ENCODE measurements at regions not wholly inside any gene's neighbourhood (a gene's known extent, or its start where the extent isn't known, plus 50 kb on each side); places are given as distances from the start of the nearest gene placed in this dataset.

DNA sequence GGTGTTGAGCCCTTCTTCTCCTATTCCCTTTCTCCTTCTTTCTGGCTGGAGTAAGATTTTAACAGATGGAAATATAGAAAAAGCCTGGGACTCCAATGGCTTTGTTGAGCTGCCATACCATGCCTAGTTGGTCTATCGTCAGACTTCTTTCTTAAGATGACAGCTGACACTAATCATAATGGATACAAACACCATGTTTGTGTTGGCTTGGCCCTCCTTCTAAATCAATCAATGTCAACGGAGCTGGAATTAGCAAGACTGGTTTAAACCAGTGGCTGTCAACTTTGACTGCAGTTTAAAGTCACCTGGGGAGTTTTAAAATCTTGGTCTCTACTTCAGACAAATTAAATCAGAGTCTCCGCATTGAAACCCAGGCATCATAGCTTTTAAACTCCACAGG is 264.5 kb upstream of the PRR16 start:
- TF ChIP-seq POLR2A (IDR thresholded peaks at IDR 0.05) = no peak
- TF ChIP-seq, protein P1, sequence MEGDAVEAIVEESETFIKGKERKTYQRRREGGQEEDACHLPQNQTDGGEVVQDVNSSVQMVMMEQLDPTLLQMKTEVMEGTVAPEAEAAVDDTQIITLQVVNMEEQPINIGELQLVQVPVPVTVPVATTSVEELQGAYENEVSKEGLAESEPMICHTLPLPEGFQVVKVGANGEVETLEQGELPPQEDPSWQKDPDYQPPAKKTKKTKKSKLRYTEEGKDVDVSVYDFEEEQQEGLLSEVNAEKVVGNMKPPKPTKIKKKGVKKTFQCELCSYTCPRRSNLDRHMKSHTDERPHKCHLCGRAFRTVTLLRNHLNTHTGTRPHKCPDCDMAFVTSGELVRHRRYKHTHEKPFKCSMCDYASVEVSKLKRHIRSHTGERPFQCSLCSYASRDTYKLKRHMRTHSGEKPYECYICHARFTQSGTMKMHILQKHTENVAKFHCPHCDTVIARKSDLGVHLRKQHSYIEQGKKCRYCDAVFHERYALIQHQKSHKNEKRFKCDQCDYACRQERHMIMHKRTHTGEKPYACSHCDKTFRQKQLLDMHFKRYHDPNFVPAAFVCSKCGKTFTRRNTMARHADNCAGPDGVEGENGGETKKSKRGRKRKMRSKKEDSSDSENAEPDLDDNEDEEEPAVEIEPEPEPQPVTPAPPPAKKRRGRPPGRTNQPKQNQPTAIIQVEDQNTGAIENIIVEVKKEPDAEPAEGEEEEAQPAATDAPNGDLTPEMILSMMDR (IDR thresholded peaks at IDR 0.05) = no peak
